Mucosa of descending colon (tissue), 3 donors: ENCODE measurements at regions not wholly inside any gene's neighbourhood (a gene's known extent, or its start where the extent isn't known, plus 50 kb on each side); places are given as distances from the start of the nearest gene placed in this dataset.
"Not testable (repeated sequence)": the region's sequence is repeated elsewhere in the genome, so short reads cannot be mapped to it uniquely, and the experiment has no call there.

Experiments used
- ATAC-seq: fragments of 200-7000 bp; cut with Tn5 transposase; one replicate; pipeline ENCODE4 v1.9.1; 2020; ENCODE audit warnings: mild to moderate bottlenecking, moderate library complexity
- DNase-seq, 3 donors: peaks; one replicate each; pipeline ENCODE4 v3.0.0-alpha.2; 2020
- H3K36me3 ChIP-seq: fragments of 200-600 bp; one replicate; pipeline ENCODE4 v1.8.0; 2021; ENCODE audit warnings: low read depth, mild to moderate bottlenecking
- H3K4me1 ChIP-seq: fragments of 200-600 bp; one replicate; pipeline ENCODE4 v1.8.0; 2021; ENCODE audit warnings: low read depth, mild to moderate bottlenecking
- H3K4me3 ChIP-seq: fragments of 200-600 bp; one replicate; pipeline ENCODE4 v1.8.0; 2021; ENCODE audit warnings: mild to moderate bottlenecking
- H3K9me3 ChIP-seq: fragments of 200-600 bp; one replicate; pipeline ENCODE4 v1.8.0; 2021; ENCODE audit warnings: mild to moderate bottlenecking
- CTCF ChIP-seq: fragments of 200-600 bp; IDR thresholded peaks from one replicate; pipeline ENCODE4 v1.8.0; 2022; ENCODE audit warnings: antibody characterized with exemption, mild to moderate bottlenecking
- intact Hi-C, 2 donors: fragments of 100-400 bp; cut with DNase I in 1 of 2; cut with micrococcal nuclease in 1 of 2; formaldehyde crosslinking; loops; one replicate each; pipeline versions ENCODE4 v1.11.0 to v1.11.1; 2022; cut with DNase I, micrococcal nuclease
- donor health status: DM: no; HTN: no; CAD: no; lungs with moderate emphysema.
- donor health status: DM: no; HTN: no; CAD: no.
- donor health status: DM: no; HTN: yes; CAD: no.

- DNase-seq (no peak), ATAC-seq (no peak)
- Histone ChIP-seq H3K36me3 (no peaks in the 10 kb centered on the region), H3K4me3 (no peak overlapping the region), H3K9me3 (no peaks in the 10 kb centered on the region), H3K4me1 (no peaks in the 10 kb centered on the region)
- TF ChIP-seq CTCF, result no peak
- intact Hi-C loops, result no loop called here
Observed at GRCh38 chr12:16788506-16789203, 182.7 kb upstream of the LMO3 start.

DNA sequence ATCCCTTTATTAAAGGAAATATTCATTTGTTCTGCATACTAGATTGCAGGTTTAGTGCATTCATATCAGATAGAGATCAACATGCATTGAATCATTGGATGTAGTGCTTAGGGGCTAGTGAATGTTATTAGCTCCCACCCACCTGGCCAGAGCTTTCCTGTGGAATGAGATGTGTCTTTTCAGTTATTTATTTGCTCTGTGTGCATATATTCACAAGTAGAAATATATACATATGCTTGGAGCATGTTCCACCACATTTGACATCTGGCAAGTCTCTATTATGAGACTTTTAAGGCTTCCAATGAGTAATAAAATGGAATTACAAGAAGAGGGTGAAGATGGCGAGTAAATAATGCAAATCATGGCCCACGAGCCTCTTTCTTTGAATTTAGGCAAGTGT, 180.0 kb upstream of the LMO3 start:
- TF ChIP-seq CTCF, result no peak
- ATAC-seq, result no peak
- H3K4me1 ChIP-seq, result no peaks in the 10 kb centered on the region
- no peaks in the 10 kb centered on the region for H3K36me3 ChIP-seq
- H3K4me3 ChIP-seq, result no peak overlapping the region
- H3K9me3 ChIP-seq, result no peaks in the 10 kb centered on the region
- intact Hi-C loops, result no loop called here
- no peak for DNase-seq

- no peak overlapping the region for H3K4me3 ChIP-seq
- TF ChIP-seq CTCF, result no peak
- H3K4me1 ChIP-seq, result no peaks in the 10 kb centered on the region
- intact Hi-C loops, result no loop called here
- ATAC-seq, result no peak
- no peaks in the 10 kb centered on the region for H3K36me3 ChIP-seq
- H3K9me3 ChIP-seq, result no peaks in the 10 kb centered on the region
- no peak for DNase-seq
Observed at GRCh38 chr12:16785524-16785923, 179.6 kb upstream of the LMO3 start.

- DNase-seq, H3K9me3 ChIP-seq, H3K4me1 ChIP-seq, ATAC-seq, H3K4me3 ChIP-seq, H3K36me3 ChIP-seq, intact Hi-C loops: not testable (repeated sequence)
Observed at GRCh38 chr12:16769129-16769528, 163.2 kb upstream of the LMO3 start.

DNA sequence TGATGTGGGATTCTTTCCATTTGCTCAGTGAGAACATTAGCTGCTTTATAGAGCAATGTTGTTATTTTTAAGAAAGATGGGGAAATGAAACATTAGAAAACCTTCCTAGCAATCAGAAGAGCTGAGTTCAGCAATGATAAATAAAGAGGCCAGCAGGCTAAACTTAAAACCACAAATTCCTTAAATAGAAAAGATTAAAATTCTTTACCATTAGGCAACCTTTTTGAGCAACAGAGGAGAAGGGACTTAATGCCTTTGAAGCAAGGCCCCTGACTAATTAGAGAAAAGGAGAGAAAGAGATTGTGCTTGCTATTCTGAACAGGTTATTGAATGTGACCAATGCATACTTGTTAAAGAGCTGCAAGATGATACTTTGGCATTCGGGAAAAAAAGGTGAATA, 160.8 kb upstream of the LMO3 start:
- Histone ChIP-seq H3K36me3 (no peaks in the 10 kb centered on the region), H3K4me1 (no peaks in the 10 kb centered on the region), H3K9me3 (peaks cover 9% of the 10 kb centered on the region), H3K4me3 (no peak overlapping the region)
- intact Hi-C loops, result no loop called here
- TF ChIP-seq CTCF, result no peak
- DNase-seq (no peak), ATAC-seq (no peak)

DNA sequence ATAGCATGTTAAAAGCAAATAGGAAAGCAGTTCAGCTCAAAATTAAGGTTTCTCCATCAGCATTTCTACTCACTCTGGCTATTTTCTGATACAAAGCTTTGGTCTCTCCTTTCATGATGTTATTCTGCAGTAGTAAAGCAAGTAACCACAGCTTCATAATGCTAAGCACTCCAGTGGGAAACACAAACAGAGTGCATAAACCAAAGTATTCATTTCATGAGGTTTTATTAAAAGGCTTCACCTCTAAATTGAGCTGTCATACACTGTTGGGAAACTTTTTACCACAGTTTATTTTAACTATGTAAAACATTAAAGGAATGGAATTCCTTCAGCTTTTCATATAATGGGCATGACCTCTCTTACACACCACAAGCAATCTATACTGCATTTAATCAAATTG, 157.9 kb upstream of the LMO3 start:
- DNase-seq (no peak), ATAC-seq (no peak)
- H3K4me1 ChIP-seq, result no peaks in the 10 kb centered on the region
- no peaks in the 10 kb centered on the region for H3K36me3 ChIP-seq
- intact Hi-C loops, result no loop called here
- no peaks in the 10 kb centered on the region for H3K9me3 ChIP-seq
- H3K4me3 ChIP-seq, result no peak overlapping the region
- no peak for TF ChIP-seq CTCF
